IMR-90 (cell line): ENCODE measurements at regions not wholly inside any gene's neighbourhood (a gene's known extent, or its start where the extent isn't known, plus 50 kb on each side); places are given as distances from the start of the nearest gene placed in this dataset.
A peak's percentile ranks its signal among the peaks of the same experiment; 100 is the strongest.

ENCODE experiments used
- ATAC-seq: fragments of 200-7000 bp; cut with Tn5 transposase; 2 replicates; pipeline ENCODE4 v1.9.1; 2020; ENCODE audit warnings: low read depth, mild to moderate bottlenecking, moderate library complexity
- BruUV-seq: library from RNA; stranded (reverse); fragments of 400-500 nt; replicated peaks from 2 replicates; lab custom pipeline; 2021; lab: Mats Ljungman, UMichigan
- CTCF ChIA-PET: fragments of 300-600 bp; formaldehyde crosslinking; extraction: SDS; loops from one replicate; lab custom pipeline; 2021; ENCODE audit warnings: antibody characterized with exemption; lab: Yijun Ruan, JAX
- POLR2A ChIA-PET: fragments of 300-600 bp; sonication (Branson Sonifier 250); formaldehyde crosslinking; loops from one replicate; lab custom pipeline; 2022; ENCODE audit warnings: antibody characterized with exemption; ENCODE audit not compliant: unreplicated experiment; lab: Charles Lee
- DNase-seq: peaks from one replicate; pipeline ENCODE4 v3.0.0; 2013
- H2AFZ ChIP-seq: replicated peaks from 2 replicates; pipeline ENCODE3; 2013; ENCODE audit warnings: low read length, mild to moderate bottlenecking; ENCODE audit not compliant: poor library complexity
- H2AK5ac ChIP-seq: 2 replicates; pipeline ENCODE4 v1.6.1; 2013; ENCODE audit warnings: low read depth, low read length, inconsistent platforms
- H2AK9ac ChIP-seq: replicated peaks from 2 replicates; pipeline ENCODE3; 2013; ENCODE audit warnings: mild to moderate bottlenecking, low read depth, low read length, moderate library complexity; ENCODE audit not compliant: poor library complexity
- H2BK120ac ChIP-seq: 2 replicates; pipeline ENCODE4 v1.6.1; 2013; ENCODE audit warnings: low read depth, low read length, inconsistent platforms
- H2BK15ac ChIP-seq: 3 replicates; pipeline ENCODE4 v1.6.1; 2013; ENCODE audit warnings: low read depth, low read length, inconsistent platforms
- H2BK20ac ChIP-seq: 2 replicates; pipeline ENCODE4 v1.6.1; 2013; ENCODE audit warnings: low read depth, mild to moderate bottlenecking, inconsistent platforms, low read length, moderate library complexity
- H2BK5ac ChIP-seq: 2 replicates; pipeline ENCODE4 v1.6.1; 2013; ENCODE audit warnings: mild to moderate bottlenecking, low read depth, low read length, inconsistent platforms; ENCODE audit not compliant: poor library complexity, severe bottlenecking
- H3K14ac ChIP-seq: replicated peaks from 2 replicates; pipeline ENCODE4 v1.6.1; 2013; ENCODE audit warnings: low read depth, low read length, inconsistent platforms
- H3K18ac ChIP-seq: 2 replicates; pipeline ENCODE4 v1.6.1; 2013; ENCODE audit warnings: low read depth, low read length, control low read depth
- H3K23ac ChIP-seq: 2 replicates; pipeline ENCODE4 v1.6.1; 2013; ENCODE audit warnings: low read depth, low read length, inconsistent platforms
- H3K27ac ChIP-seq: 2 replicates; pipeline ENCODE4 v1.5.1; 2013; ENCODE audit warnings: mild to moderate bottlenecking, control low read depth, low read length; ENCODE audit not compliant: insufficient read depth
- H3K27me3 ChIP-seq: 2 replicates; pipeline ENCODE4 v1.6.1; 2013; ENCODE audit warnings: low read length; ENCODE audit not compliant: control insufficient read depth, insufficient read depth
- H3K36me3 ChIP-seq: 2 replicates; pipeline ENCODE4 v1.6.1; 2013; ENCODE audit warnings: low read length, mixed read lengths; ENCODE audit not compliant: control insufficient read depth, insufficient read depth
- H3K4ac ChIP-seq: 2 replicates; pipeline ENCODE4 v1.6.1; 2013; ENCODE audit warnings: low read depth, low read length, inconsistent platforms
- H3K4me1 ChIP-seq: 2 replicates; pipeline ENCODE4 v1.6.1; 2013; ENCODE audit warnings: low read length, mixed read lengths; ENCODE audit not compliant: control insufficient read depth, insufficient read depth
- H3K4me2 ChIP-seq: 2 replicates; pipeline ENCODE4 v1.6.1; 2013; ENCODE audit warnings: low read depth, mild to moderate bottlenecking, control low read depth, low read length, moderate library complexity
- H3K4me3 ChIP-seq: 2 replicates; pipeline ENCODE4 v1.5.1; 2013; ENCODE audit warnings: low read depth, mild to moderate bottlenecking, control low read depth, low read length, moderate library complexity; ENCODE audit not compliant: insufficient read depth
- H3K56ac ChIP-seq: 2 replicates; pipeline ENCODE4 v1.6.1; 2013; ENCODE audit warnings: low read length, inconsistent platforms; ENCODE audit not compliant: insufficient read depth; ENCODE audit errors: extremely low read depth
- H3K79me1 ChIP-seq, 2 experiments: 2 replicates each; pipeline ENCODE4 v1.6.1; 2013; ENCODE audit warnings: low read length in 2 of 2, inconsistent platforms in 1 of 2, low read depth in 1 of 2
- H3K9ac ChIP-seq: 2 replicates; pipeline ENCODE4 v1.6.1; 2013; ENCODE audit warnings: low read depth, low read length, control low read depth
- H3K9me1 ChIP-seq: 2 replicates; pipeline ENCODE4 v1.6.1; 2013; ENCODE audit warnings: low read length, inconsistent platforms; ENCODE audit not compliant: insufficient read depth
- H3K9me3 ChIP-seq: 2 replicates; pipeline ENCODE4 v1.6.1; 2013; ENCODE audit warnings: low read length; ENCODE audit not compliant: control insufficient read depth, insufficient read depth
- H4K20me1 ChIP-seq: 2 replicates; pipeline ENCODE4 v1.6.1; 2013; ENCODE audit warnings: low read length, inconsistent platforms; ENCODE audit not compliant: insufficient read depth
- H4K5ac ChIP-seq: 2 replicates; pipeline ENCODE4 v1.6.1; 2013; ENCODE audit warnings: mild to moderate bottlenecking, low read depth, low read length, control low read depth
- H4K8ac ChIP-seq, 2 experiments: 2 replicates each; pipeline ENCODE4 v1.6.1; 2013; ENCODE audit warnings: low read depth in 2 of 2, low read length in 2 of 2, control low read depth in 1 of 2, inconsistent platforms in 1 of 2
- H4K91ac ChIP-seq: 2 replicates; pipeline ENCODE4 v1.6.1; 2013; ENCODE audit warnings: low read depth, low read length, inconsistent platforms; ENCODE audit not compliant: insufficient read depth
- MXI1 ChIP-seq: IDR thresholded peaks from 2 replicates; pipeline ENCODE4 v1.6.1; 2012; ENCODE audit warnings: low read depth, mild to moderate bottlenecking, low read length, moderate library complexity, borderline replicate concordance
- RAD21 ChIP-seq: IDR thresholded peaks from 2 replicates; pipeline ENCODE4 v1.6.1; 2012; ENCODE audit warnings: low read length, improper control_type of control experiment
- SMC3 ChIP-seq: fragments of 150-350 bp; IDR thresholded peaks from 2 replicates; pipeline ENCODE4 v1.6.1; 2016; ENCODE audit warnings: low read depth, mild to moderate bottlenecking, antibody characterized with exemption, low read length, moderate library complexity
- WGBS, 2 experiments: methylation state at CpG; one replicate each; pipeline versions ENCODE4 v1.1.5 to v1.1.7; 2013; ENCODE audit warnings: missing lambda C conversion rate in 2 of 2; ENCODE audit not compliant: insufficient read length in 1 of 2; ENCODE audit errors: extremely low coverage in 2 of 2; 5-methylcytosine and 5-hydroxymethylcytosine counted together
- dilution Hi-C: fragments of 300-500 bp; cut with HindIII; formaldehyde crosslinking; loops from one replicate; pipeline ENCODE4 v1.14.3; 2018; ENCODE audit warnings: low sequenced_read_pairs; ENCODE audit not compliant: unreplicated experiment
- in situ Hi-C: fragments of 300-500 bp; cut with MboI; formaldehyde crosslinking; loops from 3 replicates; pipeline ENCODE4 v1.14.3; 2019; ENCODE audit warnings: low sequenced_read_pairs, inconsistent platforms, mixed read lengths
- intact Hi-C: fragments of 100-400 bp; cut with micrococcal nuclease; formaldehyde crosslinking; loops from 2 replicates; pipeline ENCODE4 v1.10.0; 2022

DNA sequence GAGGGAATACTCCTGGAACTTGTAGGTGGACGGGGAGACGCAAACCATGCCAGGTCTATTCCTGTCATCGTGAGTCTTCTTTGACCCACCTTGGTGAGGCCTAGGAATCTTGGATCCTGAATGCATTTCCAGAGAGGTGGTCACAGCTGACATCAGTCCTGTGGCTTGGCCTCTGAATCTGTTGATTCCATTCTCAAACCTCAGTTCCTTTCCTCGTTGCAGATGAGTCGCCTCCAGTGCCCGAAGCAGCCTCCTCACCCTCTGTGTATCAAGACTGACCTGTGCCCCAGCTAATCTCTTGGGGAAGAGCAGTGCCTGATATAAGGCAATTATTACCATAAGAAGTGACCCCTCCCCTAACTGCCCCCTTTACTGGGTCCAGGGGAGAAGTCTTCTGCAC is 118.1 kb downstream of the SMIM20 start:
- Histone ChIP-seq H2BK20ac (peak overlapping the region; percentile 70), H4K8ac (peak overlapping the region; percentile 1 to 64; a peak in 2 of 4 replicates), H3K79me1 (no peaks in the 10 kb centered on the region), H3K4ac (peak overlapping the region; percentile 19), H3K9ac (no peak overlapping the region), H3K4me3 (no peak overlapping the region), H3K14ac (peak overlapping the region; percentile 60; the same call in 1 of the 2 replicates), H3K9me1 (peaks cover 7% of the 10 kb centered on the region), H2AK5ac (peak overlapping the region; percentile 59), H2AFZ (peak overlapping the region; percentile 14), H3K56ac (no peak overlapping the region), H4K91ac (peak overlapping the region; percentile 39), H3K27ac (peak overlapping the region; percentile 43; the same call in 1 of the 2 replicates), H3K4me2 (peak overlapping the region; percentile 16; the same call in 1 of the 2 replicates), H3K18ac (peak overlapping the region; percentile 58), H3K9me3 (no peaks in the 10 kb centered on the region), H3K27me3 (no peaks in the 10 kb centered on the region), H4K20me1 (no peaks in the 10 kb centered on the region; the same call in 1 of the 2 replicates), H2AK9ac (peak overlapping the region; percentile 5), H3K36me3 (no peaks in the 10 kb centered on the region), H2BK120ac (peak overlapping the region; percentile 60), H4K5ac (peak overlapping the region; percentile 28), H2BK15ac (peak overlapping the region; percentile 37; the same call in 2 of the 3 replicates), H3K4me1 (peaks cover 19% of the 10 kb centered on the region), H3K23ac (peak overlapping the region; percentile 19; the same call in 1 of the 2 replicates), H2BK5ac (peak overlapping the region; percentile 71)
- in situ Hi-C loops: no loop called here
- intact Hi-C loops: loop anchor here (1.0 to 5.0 kb wide), 2 partner anchors 110 to 288 kb away; no protein-coding TSS in a partner anchor
- peak; percentile 88 for DNase-seq
- no CpG with 5 or more reads among the region's 6 CpGs for WGBS, 2 experiments
- ChIA-PET POLR2A (no interaction called here), CTCF (no interaction called here)
- dilution Hi-C loops: no loop called here
- TF ChIP-seq RAD21: 0 out of 2 replicates have a peak, but pooled peaks have one; percentile 2
- TF ChIP-seq MXI1: no peak
- 0 out of 2 replicates have a peak, but pooled peaks have one; percentile 3 for TF ChIP-seq SMC3
- ATAC-seq: peak; percentile 65
- BruUV-seq: no TSS peak
